ENCODE measurements at regions not wholly inside any gene's neighbourhood (a gene's known extent, or its start where the extent isn't known, plus 50 kb on each side); places are given as distances from the start of the nearest gene placed in this dataset.

DNA sequence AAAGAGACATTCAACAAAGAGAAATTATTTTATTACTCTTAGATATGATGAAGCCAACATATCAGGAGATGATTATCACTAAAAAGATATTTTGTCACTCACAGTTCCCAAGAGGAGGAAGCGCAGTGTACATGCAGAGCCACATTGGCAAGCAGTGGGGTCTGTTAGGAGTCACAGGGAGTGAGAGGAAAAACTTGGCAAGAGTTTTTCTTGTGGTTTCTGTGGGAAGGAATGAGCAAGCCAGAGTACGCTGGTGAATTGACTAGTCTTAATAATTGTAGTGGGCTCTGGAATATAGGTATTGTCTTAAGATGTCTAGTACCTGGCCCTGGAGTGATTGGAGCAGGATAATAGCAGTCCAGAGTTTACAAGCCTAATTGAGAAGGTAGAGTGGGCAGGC, 1095.2 kb downstream of the GRIK2 start:
- TF ChIP-seq, protein P1, sequence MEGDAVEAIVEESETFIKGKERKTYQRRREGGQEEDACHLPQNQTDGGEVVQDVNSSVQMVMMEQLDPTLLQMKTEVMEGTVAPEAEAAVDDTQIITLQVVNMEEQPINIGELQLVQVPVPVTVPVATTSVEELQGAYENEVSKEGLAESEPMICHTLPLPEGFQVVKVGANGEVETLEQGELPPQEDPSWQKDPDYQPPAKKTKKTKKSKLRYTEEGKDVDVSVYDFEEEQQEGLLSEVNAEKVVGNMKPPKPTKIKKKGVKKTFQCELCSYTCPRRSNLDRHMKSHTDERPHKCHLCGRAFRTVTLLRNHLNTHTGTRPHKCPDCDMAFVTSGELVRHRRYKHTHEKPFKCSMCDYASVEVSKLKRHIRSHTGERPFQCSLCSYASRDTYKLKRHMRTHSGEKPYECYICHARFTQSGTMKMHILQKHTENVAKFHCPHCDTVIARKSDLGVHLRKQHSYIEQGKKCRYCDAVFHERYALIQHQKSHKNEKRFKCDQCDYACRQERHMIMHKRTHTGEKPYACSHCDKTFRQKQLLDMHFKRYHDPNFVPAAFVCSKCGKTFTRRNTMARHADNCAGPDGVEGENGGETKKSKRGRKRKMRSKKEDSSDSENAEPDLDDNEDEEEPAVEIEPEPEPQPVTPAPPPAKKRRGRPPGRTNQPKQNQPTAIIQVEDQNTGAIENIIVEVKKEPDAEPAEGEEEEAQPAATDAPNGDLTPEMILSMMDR (IDR thresholded peaks at IDR 0.05; ENCODE audit: low read depth, low read length): no peak
- no peak overlapping the region for H3K4me3 ChIP-seq (ENCODE audit: low read depth, low read length)

DNA sequence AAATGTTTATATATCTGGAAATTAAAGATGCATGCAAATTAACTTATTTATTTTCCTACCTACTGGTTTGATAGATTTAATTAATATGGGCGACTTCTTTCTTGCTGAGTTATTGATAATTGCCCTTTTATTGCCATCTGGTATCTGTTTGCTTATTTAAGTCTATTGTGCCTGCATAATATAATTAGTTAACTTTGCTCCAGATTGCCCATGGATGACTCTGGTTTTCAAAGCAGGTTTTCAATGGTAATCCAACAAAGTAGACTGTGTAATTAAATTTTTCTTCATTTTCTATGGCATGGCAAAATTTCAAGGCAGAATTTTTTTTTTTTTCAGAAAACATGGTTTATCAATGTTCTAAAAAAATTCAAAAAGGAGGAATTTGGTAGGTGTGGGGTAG, 1092.0 kb downstream of the GRIK2 start:
- TF ChIP-seq, protein P1 (IDR thresholded peaks at IDR 0.05; ENCODE audit: low read depth, low read length): no peak
- no peak overlapping the region for H3K4me3 ChIP-seq (ENCODE audit: low read depth, low read length)

DNA sequence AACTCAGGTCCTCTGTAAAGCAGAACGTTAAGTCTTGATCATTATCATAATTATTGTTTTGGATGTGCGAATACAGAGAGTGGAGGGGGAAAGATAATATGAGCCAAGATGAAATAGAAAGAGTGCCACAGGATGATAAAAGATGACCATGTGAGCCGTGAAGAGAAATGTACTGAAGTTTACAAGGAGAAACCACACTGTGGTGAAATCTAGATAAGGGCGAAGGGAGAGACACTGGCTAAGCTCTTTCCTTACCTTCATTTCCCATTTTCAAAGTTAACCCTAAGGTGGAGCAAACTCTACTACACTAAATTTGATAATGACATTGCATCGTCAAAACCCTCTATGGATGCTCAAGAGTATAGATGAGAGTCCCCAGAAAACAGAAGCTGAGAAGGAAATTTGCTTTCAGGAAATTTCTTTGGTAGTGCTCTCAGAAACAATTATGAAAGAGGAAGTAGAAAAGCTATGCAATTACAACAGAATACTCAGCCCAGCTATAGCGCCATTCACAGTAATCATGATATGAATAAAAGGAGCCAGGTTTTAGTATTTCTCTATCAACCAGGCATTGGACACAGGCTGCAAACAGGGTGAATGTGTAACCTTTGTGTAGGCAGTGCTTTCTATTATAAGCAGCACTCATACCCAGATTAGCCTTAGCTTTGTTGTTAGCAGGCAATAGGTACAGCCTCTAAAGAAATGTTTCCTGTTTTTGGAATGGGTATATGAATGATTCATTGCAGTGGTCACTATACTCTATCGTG, 1080.7 kb downstream of the GRIK2 start:
- no peak overlapping the region for H3K4me3 ChIP-seq (ENCODE audit: low read depth, low read length)
- TF ChIP-seq, protein P1 (IDR thresholded peaks at IDR 0.05; ENCODE audit: low read depth, low read length): no peak

DNA sequence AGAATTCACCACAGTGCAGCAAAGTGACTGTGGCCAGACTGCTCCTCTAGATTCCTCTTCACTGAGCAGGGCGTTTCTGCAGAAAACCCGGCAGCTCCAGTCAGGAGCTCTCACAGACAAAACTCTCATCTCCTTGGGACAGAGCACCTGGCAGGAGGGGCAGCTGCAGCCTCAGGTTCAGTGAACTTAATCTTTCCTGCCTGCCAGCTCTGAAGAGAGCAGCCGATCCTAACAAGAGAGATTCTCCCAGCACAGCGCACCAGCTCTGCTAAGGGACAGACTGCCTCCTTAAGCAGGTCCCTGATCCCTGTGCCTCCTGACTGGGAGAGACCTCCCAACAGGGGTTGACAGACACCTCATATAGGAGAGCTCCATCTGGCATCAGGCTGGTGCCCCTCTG, 1065.5 kb downstream of the GRIK2 start:
- no peak overlapping the region for H3K4me3 ChIP-seq (ENCODE audit: low read depth, low read length)
- TF ChIP-seq, protein P1 (IDR thresholded peaks at IDR 0.05; ENCODE audit: low read depth, low read length): no peak

DNA sequence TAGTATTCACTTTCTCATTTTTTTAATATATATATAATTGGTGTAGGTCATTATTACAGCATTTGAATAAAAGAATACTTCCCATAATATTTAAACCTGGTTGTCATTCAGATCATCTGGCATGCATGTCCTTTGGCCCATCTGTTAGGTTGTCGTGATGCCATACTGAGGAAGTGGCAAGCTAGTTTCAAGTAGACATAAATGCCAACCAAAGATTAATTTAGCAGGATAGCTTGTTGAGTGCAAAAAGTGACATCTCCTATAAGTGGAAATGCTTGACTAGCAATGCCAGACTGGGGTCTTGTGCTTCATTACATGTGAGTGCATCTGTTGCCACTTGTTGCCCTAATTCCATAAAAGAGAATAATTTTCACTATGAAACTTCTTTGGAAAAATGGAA, 1044.7 kb downstream of the GRIK2 start:
- TF ChIP-seq, protein P1 (IDR thresholded peaks at IDR 0.05; ENCODE audit: low read depth, low read length): no peak
- no peak overlapping the region for H3K4me3 ChIP-seq (ENCODE audit: low read depth, low read length)

DNA sequence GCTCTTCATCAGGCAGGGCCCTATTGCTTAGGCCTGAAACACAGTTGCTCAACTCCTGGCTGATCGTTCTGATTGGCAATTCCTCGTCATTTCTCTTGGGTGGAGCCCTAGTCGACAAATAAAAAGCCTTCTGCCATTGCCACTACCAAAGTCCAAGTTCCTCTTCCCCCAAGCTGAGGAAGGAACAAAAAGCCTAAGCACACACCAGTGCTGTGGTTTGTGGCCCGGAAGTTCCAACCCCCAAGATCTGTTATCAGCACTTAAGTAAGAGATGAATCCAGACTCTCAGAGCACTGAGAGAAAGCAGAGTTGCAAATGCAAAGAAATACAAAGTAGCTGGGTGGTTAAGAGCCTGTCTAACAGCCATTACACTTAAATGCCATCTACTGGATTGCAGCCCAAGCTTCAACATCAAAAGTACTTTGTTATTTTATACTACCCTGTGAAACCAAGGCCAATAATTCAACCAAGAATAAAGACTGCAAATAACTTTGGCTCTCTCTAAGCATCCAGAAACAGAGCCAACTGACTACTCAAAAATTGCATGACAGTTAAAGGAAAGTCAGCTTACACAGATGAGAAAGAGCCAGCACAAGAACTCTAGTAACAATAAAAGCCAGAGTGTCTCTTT, 1024.0 kb downstream of the GRIK2 start:
- H3K4me3 ChIP-seq (ENCODE audit: low read depth, low read length): no peak overlapping the region
- TF ChIP-seq, protein P1 (IDR thresholded peaks at IDR 0.05; ENCODE audit: low read depth, low read length): no peak

DNA sequence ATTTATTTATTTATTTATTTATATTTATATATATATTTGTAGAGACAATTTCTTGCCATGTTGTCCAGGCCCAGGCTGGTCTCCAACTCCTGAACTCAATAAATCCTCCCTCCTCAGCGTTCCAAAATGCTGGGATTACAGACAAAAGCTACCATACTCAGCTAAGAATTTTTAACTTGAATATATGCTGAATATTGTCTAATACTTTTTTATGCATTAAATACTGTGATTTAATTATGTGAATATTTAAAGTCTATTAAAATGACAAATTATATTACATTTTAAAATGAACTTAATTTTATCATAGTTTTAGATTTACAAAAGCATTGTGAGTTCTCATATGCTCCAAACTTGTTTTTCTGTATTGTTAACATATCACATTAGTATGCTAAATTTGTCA, 1022.4 kb downstream of the GRIK2 start:
- TF ChIP-seq, protein P1 (IDR thresholded peaks at IDR 0.05; ENCODE audit: low read depth, low read length): no peak
- no peak overlapping the region for H3K4me3 ChIP-seq (ENCODE audit: low read depth, low read length)
